Activated CD8-positive, alpha-beta memory T cell treated with anti-CD3 and anti-CD28 coated beads for 4 hours (primary cell): ENCODE measurements at regions not wholly inside any gene's neighbourhood (a gene's known extent, or its start where the extent isn't known, plus 50 kb on each side); places are given as distances from the start of the nearest gene placed in this dataset.
"Not testable (repeated sequence)": the region's sequence is repeated elsewhere in the genome, so short reads cannot be mapped to it uniquely, and the experiment has no call there.

ENCODE experiments used
- DNase-seq, 2 donors: peaks; one replicate each; pipeline ENCODE4 v3.0.0-alpha.2; 2020; ENCODE audit warnings: low read depth in 2 of 2

- DNase-seq = no peak
These were observed 114.8 kb upstream of the FOXN3 start for GRCh38 chr14:89531661-89532335.

DNA sequence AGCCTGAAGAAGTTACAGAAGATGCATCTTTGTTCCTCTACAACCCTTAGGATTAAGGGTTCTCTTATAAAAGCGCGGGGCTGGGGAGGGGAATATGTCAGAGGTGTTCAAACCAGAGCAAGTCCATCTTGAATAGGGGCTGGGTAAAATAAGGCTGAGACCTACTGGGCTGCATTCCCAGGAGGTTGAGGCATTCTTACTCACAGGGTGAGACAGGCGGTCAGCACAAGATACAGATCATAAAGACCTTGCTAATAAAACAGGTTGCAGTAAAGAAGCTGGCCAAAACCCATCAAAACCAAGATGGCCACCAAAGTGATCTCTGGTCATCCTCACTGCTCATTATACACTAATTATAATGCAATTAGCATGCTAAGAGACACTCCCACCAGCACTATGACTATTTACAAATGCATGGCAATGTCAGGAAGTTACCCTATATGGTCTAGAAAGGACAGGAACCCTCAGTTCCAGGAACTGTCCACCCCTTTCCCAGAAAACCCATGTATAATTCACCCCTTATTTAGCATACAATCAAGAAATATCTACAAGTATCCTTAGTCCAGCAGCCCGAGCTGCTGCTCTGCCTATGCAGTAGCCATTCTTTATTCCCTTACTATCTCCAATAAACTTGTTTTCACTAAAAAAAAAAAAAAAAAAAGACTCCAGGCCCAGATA is 108.1 kb upstream of the FOXN3 start:
- no peak for DNase-seq

GRCh38 chr14:89524412-89524811 is 107.4 kb upstream of the FOXN3 start:
- no peak for DNase-seq

DNA sequence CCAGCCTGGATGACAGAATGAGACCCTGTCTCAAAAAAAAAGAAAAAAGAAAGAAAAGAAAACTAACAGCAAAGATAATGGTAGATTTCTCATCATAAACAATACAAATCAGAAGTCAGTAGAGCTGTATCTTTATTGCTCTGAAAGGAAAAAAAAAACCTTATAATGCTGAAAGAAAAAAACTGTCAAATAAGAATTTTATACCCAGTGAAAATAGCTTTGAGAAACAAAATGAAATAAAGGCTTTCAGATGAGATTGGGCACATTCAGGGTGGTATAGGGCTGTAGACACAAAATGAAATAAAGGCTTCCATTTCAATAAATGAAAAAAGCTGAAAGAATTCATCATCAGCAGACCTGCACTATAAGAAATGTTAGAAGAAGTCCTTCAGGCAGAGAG is 105.0 kb upstream of the FOXN3 start:
- no peak for DNase-seq

DNA sequence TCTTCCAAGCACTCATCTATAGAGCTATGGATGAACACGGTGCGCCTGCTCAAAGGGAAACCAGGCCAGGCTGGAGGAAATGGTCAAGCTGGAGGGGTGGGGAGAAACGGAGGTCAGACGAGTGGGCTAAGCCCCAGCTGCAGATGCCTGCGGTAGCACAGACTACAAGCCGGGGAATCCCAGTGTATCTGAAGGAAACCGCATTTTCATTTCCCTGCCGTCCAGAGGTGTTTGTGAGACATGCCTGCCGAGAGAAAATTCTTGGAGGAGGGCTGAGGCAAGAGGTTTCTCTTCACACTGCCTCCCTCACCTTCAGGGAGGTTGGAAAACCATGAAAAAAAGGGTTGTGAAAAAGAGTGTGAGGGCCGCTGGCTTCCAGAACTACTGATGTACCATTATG is 102.0 kb upstream of the FOXN3 start:
- no peak for DNase-seq

DNA sequence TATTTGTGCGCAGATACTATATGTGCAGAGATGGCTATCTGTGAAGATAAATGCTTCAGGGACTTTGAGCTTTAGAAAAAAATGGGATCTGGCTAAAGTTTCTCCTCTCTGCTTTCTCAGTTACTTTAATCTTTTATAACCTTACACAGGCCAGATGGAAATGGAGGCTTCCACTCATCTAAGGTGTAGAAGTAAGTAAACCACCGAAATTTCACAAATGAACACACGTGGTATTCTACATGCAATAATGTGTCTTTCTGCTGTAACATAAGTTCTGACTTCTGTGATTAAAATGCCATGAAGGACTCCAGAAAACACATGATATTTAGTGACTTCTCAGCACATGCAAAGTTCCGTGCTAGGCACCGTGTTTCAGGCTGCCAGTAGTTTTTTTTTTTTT is 99.1 kb upstream of the FOXN3 start:
- DNase-seq = no peak

GRCh38 chr14:89514601-89515000 is 97.6 kb upstream of the FOXN3 start:
- no peak for DNase-seq

- DNase-seq = no peak
These were observed 92.9 kb upstream of the FOXN3 start for GRCh38 chr14:89509891-89510290.

- no peak for DNase-seq
These were observed 91.8 kb upstream of the FOXN3 start for GRCh38 chr14:89508863-89509262.

DNA sequence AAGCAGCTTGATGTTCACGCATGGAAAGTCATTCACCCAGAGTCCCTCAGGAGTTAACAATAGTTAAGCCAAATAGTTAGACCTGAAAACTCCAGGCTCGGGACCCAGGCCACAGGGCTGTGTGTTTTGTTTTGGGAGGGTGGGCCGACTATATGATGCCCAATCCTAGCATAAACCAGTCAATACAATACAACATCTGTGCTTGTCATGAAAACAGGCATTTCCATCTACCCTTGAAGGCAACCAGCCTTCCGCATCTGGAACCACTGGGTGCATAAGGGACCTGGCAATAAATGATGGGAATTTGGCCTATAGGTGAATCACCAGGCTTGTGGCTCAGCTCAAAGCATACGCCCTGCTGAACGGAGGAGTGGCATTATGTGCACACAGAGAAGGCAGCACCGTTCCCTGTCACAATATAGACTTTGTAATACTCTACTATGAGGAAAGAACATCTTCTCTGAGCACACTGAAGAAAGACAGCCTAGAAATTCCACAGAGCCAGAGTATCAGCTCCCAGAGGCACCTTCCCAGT is 91.0 kb upstream of the FOXN3 start:
- no peak for DNase-seq

DNA sequence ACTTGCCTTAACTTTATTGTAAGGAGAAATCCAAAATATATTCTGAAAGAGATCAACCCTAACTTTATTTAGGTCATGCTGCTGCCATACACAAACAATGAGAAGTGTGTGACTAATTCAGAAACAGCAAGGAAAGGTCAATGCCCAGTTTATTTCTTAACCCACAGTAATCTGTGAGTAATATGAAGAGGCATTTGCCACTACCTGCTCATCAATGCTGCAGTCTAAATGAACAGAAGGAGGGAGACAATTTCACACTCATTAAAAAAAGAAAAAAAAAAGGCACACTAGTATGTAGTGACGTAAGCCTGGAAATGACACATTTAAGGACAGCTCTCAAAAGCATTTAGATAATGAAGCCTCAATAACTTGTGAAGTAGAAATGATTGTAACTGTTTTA is 90.5 kb upstream of the FOXN3 start:
- DNase-seq = no peak

GRCh38 chr14:89506891-89507452 is 89.9 kb upstream of the FOXN3 start:
- not testable (repeated sequence) for DNase-seq

DNA sequence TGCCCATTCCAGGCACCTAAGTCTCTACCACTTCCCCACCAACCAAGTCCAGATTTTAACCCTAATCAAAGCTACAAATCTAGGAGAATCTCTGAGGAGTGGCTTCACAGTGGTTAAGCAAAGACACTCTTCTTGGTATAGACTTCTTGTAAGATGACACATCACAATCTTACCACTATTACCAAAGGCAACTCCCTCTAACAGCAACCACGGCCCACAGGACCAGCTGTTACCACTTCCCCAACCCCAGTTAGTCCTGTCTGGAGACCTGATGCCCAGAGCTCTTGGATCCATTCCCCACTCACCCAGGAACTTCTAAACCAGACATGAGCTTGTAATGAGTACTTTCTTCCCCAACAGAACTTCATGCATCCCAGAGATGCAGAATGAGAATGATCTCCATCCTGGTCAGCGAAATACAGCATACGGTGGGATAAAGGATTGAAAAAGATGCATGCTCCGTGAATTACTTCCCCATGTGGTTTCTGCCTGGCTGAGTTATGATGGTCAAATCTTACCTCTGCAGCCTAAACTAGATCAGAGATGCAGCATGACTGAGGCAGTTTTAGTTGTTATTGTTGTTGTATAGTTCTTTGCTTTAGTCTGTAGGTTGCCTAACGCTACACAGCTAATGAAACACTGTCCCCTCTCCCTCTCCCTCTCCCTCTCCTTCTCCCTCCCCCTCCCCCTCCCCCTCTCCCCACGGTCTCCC is 87.7 kb upstream of the FOXN3 start:
- no peak for DNase-seq

DNA sequence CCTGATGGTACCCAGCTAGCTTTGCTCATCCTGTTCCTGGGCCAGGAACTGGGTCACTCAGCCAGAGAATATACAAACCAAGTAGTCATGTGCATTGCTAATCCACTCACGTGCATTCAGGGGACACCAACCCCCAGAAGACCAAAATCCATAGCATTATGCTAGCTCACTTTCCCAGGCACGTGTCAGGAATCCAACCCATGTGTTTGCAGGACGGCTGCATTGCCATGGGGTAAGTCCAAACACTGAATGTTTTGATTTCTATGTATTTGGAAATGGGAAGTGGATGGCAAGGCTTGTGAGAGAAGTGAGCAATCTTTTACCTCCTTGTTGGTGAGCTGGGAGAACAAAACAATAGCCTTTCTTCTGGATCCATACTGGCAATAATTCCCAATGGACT is 87.1 kb upstream of the FOXN3 start:
- no peak for DNase-seq

DNA sequence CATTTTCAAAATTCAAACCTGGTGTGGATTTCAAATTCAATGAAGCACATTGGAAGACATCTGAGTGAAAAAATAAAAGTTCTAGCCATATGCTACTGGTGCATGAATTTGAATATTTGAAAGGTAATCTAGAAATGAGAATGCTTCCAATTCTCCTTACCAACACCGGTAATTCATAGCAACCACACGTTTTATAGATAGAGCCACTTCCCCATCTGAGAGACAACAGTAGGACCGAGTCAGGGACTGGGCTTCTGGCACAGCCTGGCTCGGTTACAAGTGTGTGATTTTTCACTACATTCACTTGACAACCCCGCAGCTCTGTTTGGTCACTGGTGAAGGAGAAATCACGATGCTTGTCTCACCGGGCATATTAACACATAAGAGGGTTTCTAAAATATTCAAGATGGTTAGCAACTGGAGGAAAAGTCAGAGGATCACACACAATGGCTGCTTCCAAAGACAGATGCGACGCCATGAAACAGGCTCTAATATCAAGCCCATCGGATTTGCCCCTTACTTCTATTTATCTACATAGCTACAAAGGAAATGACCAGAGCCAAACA is 86.5 kb upstream of the FOXN3 start:
- DNase-seq = no peak

DNA sequence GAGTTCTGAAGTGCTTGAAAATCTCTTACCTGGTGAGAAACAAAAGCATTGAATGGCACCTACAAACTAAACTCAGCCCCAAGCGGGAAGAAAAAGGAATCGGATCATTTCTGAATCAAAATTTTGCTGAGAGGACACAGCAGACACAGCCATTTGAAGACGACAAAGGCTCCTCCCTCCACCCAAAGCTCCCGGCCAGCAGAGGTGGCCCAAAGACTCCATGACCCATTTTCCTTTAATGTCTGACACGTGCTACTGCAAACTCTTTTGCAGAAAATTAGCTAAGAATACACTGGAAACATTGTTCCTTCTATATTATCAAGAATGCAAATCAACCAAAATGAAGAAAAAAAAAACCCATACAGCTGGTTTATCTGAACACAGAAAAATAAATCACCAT is 85.9 kb upstream of the FOXN3 start:
- no peak for DNase-seq

DNA sequence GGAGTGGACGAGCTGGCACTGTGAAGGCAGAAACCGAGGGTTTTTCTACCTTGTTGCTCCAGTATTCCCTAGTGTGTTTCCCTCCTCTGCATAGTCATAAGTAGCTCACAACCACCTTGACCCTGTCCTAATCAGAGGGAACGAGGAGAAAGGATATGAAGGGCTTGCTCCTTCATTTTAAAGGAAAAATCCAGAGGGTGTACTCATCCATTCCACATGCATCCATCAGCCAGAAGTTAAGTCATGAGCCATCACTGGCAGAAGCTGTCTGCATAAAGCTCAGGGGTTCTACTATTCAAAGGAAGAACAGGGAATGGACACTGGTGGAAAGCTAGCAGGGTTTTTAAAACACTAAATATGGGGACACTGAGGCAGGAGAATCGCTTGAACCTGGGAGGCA is 84.3 kb upstream of the FOXN3 start:
- DNase-seq = no peak

DNA sequence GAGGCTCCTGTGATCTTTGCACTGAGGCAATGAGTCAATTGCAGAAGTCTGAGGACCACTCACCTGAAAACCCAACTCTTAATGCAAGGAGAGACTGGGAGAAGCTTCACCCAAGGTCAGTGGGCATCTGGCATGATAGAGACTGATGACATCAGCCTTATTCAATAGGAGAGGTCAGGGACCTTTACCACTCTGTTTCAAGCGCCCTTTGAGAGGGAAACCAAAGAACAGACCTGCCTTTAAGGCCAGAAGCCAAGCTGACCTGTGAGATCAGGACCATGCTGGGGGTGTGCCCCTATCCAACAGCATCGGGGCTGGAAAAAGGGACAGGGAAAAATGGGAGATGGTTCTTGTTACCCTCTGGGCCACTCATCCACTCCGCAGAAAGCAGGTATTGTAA is 83.3 kb upstream of the FOXN3 start:
- DNase-seq = no peak

DNA sequence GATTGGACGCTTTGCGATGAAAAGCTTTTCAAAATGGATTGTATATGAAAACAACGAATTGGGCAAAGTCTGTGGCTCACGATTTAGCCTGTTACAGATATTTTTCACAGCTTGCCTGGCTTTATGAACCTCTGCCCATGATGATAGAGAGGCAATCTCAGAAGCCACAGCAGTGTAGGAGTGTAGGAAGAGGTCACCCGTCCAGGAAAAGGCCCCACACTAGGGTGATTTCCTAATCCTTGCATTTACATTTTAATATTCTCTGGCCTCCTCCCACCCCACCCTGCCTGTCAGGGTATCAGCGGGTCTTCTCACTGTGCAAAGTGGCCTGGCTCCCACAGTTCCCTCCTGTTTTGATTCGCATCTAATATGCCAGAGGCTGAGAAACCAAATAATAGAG is 81.8 kb upstream of the FOXN3 start:
- DNase-seq = no peak

GRCh38 chr14:89495718-89496117 is 78.7 kb upstream of the FOXN3 start:
- no peak for DNase-seq

GRCh38 chr14:89493877-89494634 is 77.0 kb upstream of the FOXN3 start:
- DNase-seq = no peak

GRCh38 chr14:89493406-89493805 is 76.4 kb upstream of the FOXN3 start:
- no peak for DNase-seq
